ENCODE measurements at regions not wholly inside any gene's neighbourhood (a gene's known extent, or its start where the extent isn't known, plus 50 kb on each side); places are given as distances from the start of the nearest gene placed in this dataset.

DNA sequence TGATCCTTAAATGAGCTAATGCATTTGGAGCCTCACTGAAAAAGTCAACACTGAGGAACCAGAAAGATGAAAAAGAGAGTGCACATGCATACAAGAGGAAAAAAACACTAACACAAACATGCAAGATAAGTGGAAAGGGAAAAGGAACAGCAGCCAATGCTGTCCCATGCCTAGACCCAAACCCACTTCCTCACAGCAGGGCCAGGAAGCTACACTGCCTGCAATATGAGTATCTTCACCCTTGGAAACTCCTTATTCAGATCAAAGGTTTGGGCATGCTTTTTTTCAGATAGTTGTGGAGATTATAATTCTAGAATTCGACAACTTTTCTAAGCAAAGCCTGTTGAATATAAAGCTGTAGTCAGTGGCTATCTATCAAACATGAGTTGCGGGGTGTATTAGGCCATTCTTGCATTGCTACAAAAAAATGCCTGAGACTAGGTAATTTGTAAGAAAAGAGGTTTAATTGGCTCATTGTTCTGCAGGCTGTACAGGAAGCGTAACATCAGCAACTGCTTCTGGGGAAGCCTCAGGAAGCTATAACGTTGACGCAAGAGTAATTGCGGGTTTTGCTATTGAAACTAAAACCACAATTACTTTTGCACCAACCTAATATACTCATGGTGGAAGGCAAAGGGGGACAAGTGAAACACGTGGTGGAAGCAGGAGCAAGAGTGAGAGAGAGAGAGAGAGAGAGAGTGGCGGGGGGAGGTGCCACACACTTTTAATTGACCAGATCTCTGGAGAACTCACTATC lies 138.2 kb downstream of the MBD2 start:
- no peak for TF ChIP-seq CTCF (IDR thresholded peaks at IDR 0.05)
- TF ChIP-seq POLR2A (IDR thresholded peaks at IDR 0.05) = no peak

Measured in ovary (tissue), 3 donors.